ENCODE measurements at regions not wholly inside any gene's neighbourhood (a gene's known extent, or its start where the extent isn't known, plus 50 kb on each side); places are given as distances from the start of the nearest gene placed in this dataset.
A peak's percentile ranks its signal among the peaks of the same experiment; 100 is the strongest.

DNA sequence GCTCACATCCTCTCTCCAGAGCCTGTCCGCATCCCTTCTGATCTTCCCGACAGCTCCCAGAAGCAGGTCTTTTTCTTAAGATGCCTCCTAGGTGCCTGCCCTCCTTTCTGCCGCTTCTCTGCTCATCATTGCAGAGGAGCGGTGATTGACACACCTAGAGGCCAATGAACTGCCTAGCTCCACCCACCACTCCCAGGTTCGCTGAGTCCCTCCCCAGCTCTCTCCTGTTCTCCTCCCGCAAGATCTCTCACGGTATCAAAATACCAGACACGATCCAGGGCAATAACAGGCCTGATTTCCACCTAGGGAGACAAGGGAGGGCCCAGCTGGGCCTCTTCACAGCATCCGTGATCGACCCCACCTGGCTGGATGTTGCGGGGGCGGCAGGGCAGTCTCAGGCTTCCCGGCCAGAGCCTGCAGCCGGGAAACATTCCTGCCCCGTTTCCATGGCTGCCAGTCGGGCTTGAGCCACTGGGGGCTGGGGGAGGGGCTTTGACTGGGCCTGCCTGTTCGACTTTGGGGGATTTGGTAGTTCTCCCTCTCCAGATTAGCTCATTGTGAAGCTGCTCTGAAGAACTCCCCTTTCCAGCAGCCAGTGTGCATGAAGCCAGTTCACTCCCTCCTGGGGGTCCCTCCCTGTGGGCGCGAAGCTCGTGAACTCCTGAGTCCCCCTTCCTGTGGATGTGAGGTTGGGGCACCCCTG, 373.5 kb downstream of the RPS24 start:
- ChIA-PET POLR2A (no interaction called here), CTCF (no interaction called here)
- ATAC-seq (ENCODE audit: low read depth) (no peak), DNase-seq (peak; percentile 66)
- Histone ChIP-seq H3K4me1 (ENCODE audit: control insufficient read depth in 2 of 2, insufficient read depth in 2 of 2, low read length in 2 of 2) (peaks cover 7 to 11% of the 10 kb centered on the region in 2 donors), H3K4me3 (ENCODE audit: control extremely low read depth in 1 of 5, extremely low read depth in 1 of 5, insufficient read depth in 1 of 5, low read depth in 2 of 5, low read length in 4 of 5) (peak overlapping the region in 2 of 5 experiments; percentile 15 to 19), H3K79me2 (ENCODE audit: control insufficient read depth, insufficient read depth, low read length) (no peaks in the 10 kb centered on the region), H3K9ac (ENCODE audit: low read length) (peak overlapping the region; percentile 23), H2AFZ (ENCODE audit: insufficient read depth, low read depth, low read length, poor library complexity, severe bottlenecking) (peak overlapping the region; percentile 42), H3K9me3 (ENCODE audit: control extremely low read depth in 1 of 3, control insufficient read depth in 2 of 3, insufficient read depth in 1 of 3, low read length in 2 of 3) (no peaks in the 10 kb centered on the region), H3K27ac (ENCODE audit: low read length in 2 of 2) (no peak overlapping the region), H3K4me2 (replicated peaks; ENCODE audit: low read depth, low read length, poor library complexity, severe bottlenecking) (peak overlapping the region; percentile 62), H3K36me3 (replicated peaks in 1 of 2; ENCODE audit: control extremely low read depth in 1 of 2, control insufficient read depth in 1 of 2, extremely low read depth in 1 of 2, insufficient read depth in 2 of 2, low read length in 1 of 2) (no peaks in the 10 kb centered on the region), H3K27me3 (replicated peaks in 1 of 4; ENCODE audit: control extremely low read depth in 1 of 4, control insufficient read depth in 3 of 4, insufficient read depth in 4 of 4, low read length in 3 of 4) (peaks cover 0 to 24% (median 5%) of the 10 kb centered on the region in 4 experiments), H4K20me1 (ENCODE audit: control insufficient read depth, insufficient read depth, low read length, poor library complexity, severe bottlenecking) (no peaks in the 10 kb centered on the region)
- peaks cover 8% of the 10 kb centered on the region for H3K4me1 Mint-ChIP-seq
- intact Hi-C loops (cut with micrococcal nuclease): no loop called here
- TF ChIP-seq, protein P1, sequence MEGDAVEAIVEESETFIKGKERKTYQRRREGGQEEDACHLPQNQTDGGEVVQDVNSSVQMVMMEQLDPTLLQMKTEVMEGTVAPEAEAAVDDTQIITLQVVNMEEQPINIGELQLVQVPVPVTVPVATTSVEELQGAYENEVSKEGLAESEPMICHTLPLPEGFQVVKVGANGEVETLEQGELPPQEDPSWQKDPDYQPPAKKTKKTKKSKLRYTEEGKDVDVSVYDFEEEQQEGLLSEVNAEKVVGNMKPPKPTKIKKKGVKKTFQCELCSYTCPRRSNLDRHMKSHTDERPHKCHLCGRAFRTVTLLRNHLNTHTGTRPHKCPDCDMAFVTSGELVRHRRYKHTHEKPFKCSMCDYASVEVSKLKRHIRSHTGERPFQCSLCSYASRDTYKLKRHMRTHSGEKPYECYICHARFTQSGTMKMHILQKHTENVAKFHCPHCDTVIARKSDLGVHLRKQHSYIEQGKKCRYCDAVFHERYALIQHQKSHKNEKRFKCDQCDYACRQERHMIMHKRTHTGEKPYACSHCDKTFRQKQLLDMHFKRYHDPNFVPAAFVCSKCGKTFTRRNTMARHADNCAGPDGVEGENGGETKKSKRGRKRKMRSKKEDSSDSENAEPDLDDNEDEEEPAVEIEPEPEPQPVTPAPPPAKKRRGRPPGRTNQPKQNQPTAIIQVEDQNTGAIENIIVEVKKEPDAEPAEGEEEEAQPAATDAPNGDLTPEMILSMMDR (IDR thresholded peaks at IDR 0.05): no peak
- TF ChIP-seq EZH2 (IDR thresholded peaks at IDR 0.05; ENCODE audit: borderline replicate concordance, insufficient read depth, low read depth, low read length, poor library complexity, severe bottlenecking): no peak
- H3K27ac Mint-ChIP-seq: no peak overlapping the region
- H3K4me3 Mint-ChIP-seq: peak overlapping the region; percentile 65
- H3K27me3 Mint-ChIP-seq: peaks cover 32% of the 10 kb centered on the region
- 17% methylated on average over 20 of the region's 20 CpGs for WGBS (ENCODE audit: insufficient coverage)
- H3K9me3 Mint-ChIP-seq (ENCODE audit: insufficient read depth): no peaks in the 10 kb centered on the region

DNA sequence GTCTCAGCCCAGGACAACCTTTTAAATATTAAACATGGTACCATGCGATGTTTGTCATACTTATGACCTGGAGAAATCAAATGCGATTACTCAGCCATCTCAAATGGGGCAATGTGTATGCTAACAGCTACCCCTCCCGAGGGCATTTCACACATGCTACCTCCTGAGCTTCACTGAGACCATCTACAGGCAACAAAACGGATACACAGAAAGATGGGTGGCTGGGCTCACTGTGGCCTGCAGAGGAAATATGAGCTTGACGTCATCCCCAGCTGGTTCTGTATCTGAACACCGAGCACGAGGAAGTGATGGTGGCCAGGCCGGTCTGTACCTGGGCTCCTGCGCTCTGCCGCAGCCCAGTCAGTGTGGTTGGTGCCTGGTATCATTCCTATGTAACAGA, 374.3 kb downstream of the RPS24 start:
- Histone ChIP-seq H3K9me3 (ENCODE audit: control extremely low read depth in 1 of 3, control insufficient read depth in 2 of 3, insufficient read depth in 1 of 3, low read length in 2 of 3) (no peaks in the 10 kb centered on the region), H4K20me1 (ENCODE audit: control insufficient read depth, insufficient read depth, low read length, poor library complexity, severe bottlenecking) (no peaks in the 10 kb centered on the region), H3K4me2 (replicated peaks; ENCODE audit: low read depth, low read length, poor library complexity, severe bottlenecking) (no peak overlapping the region), H3K27ac (ENCODE audit: low read length in 2 of 2) (no peak overlapping the region), H2AFZ (ENCODE audit: insufficient read depth, low read depth, low read length, poor library complexity, severe bottlenecking) (no peak overlapping the region), H3K36me3 (replicated peaks in 1 of 2; ENCODE audit: control extremely low read depth in 1 of 2, control insufficient read depth in 1 of 2, extremely low read depth in 1 of 2, insufficient read depth in 2 of 2, low read length in 1 of 2) (no peaks in the 10 kb centered on the region), H3K9ac (ENCODE audit: low read length) (no peak overlapping the region), H3K4me3 (ENCODE audit: control extremely low read depth in 1 of 5, extremely low read depth in 1 of 5, insufficient read depth in 1 of 5, low read depth in 2 of 5, low read length in 4 of 5) (no peak overlapping the region), H3K27me3 (replicated peaks in 1 of 4; ENCODE audit: control extremely low read depth in 1 of 4, control insufficient read depth in 3 of 4, insufficient read depth in 4 of 4, low read length in 3 of 4) (peaks cover 0 to 24% (median 5%) of the 10 kb centered on the region in 4 experiments), H3K4me1 (ENCODE audit: control insufficient read depth in 2 of 2, insufficient read depth in 2 of 2, low read length in 2 of 2) (peaks cover 7 to 11% of the 10 kb centered on the region in 2 donors), H3K79me2 (ENCODE audit: control insufficient read depth, insufficient read depth, low read length) (no peaks in the 10 kb centered on the region)
- intact Hi-C loops (cut with micrococcal nuclease): no loop called here
- no peak overlapping the region for H3K4me3 Mint-ChIP-seq
- H3K27me3 Mint-ChIP-seq: peaks cover 35% of the 10 kb centered on the region
- ChIA-PET CTCF (no interaction called here), POLR2A (no interaction called here)
- H3K9me3 Mint-ChIP-seq (ENCODE audit: insufficient read depth): no peaks in the 10 kb centered on the region
- H3K4me1 Mint-ChIP-seq: peaks cover 8% of the 10 kb centered on the region
- DNase-seq (no peak), ATAC-seq (ENCODE audit: low read depth) (no peak)
- WGBS (ENCODE audit: insufficient coverage): 75% methylated on average over 10 of the region's 10 CpGs
- no peak for TF ChIP-seq EZH2 (IDR thresholded peaks at IDR 0.05; ENCODE audit: borderline replicate concordance, insufficient read depth, low read depth, low read length, poor library complexity, severe bottlenecking)
- TF ChIP-seq, protein P1 (IDR thresholded peaks at IDR 0.05): no peak
- no peak overlapping the region for H3K27ac Mint-ChIP-seq
